Mesendoderm (in vitro differentiated cells): ENCODE measurements at regions not wholly inside any gene's neighbourhood (a gene's known extent, or its start where the extent isn't known, plus 50 kb on each side); places are given as distances from the start of the nearest gene placed in this dataset.

ENCODE experiments used
- DNase-seq: peaks from one replicate; pipeline ENCODE4 v3.0.0; 2013
- H2AK5ac ChIP-seq: 2 replicates; pipeline ENCODE4 v1.6.1; 2013; ENCODE audit warnings: low read length, inconsistent platforms
- H2BK120ac ChIP-seq: 2 replicates; pipeline ENCODE4 v1.6.1; 2013; ENCODE audit warnings: low read depth, mild to moderate bottlenecking, low read length, moderate library complexity, mixed read lengths
- H2BK15ac ChIP-seq: replicated peaks from 2 replicates; pipeline ENCODE4 v1.6.1; 2013; ENCODE audit warnings: low read depth, mild to moderate bottlenecking, moderate library complexity
- H2BK5ac ChIP-seq: 2 replicates; pipeline ENCODE4 v1.6.1; 2013; ENCODE audit warnings: low read length, inconsistent platforms
- H3K18ac ChIP-seq: 2 replicates; pipeline ENCODE4 v1.6.1; 2013; ENCODE audit warnings: mild to moderate bottlenecking, low read length, mixed read lengths
- H3K23ac ChIP-seq: one replicate; pipeline ENCODE4 v1.6.1; 2013; ENCODE audit warnings: low read length
- H3K27ac ChIP-seq: 2 replicates; pipeline ENCODE4 v1.5.1; 2013; ENCODE audit warnings: low read depth, mild to moderate bottlenecking, inconsistent platforms, low read length, moderate library complexity
- H3K27me3 ChIP-seq: 2 replicates; pipeline ENCODE4 v1.6.1; 2013; ENCODE audit warnings: low read length, control low read depth, mild to moderate bottlenecking, inconsistent platforms; ENCODE audit not compliant: insufficient read depth, poor library complexity
- H3K36me3 ChIP-seq: 2 replicates; pipeline ENCODE4 v1.6.1; 2013; ENCODE audit warnings: low read length, inconsistent platforms; ENCODE audit not compliant: control insufficient read depth, insufficient read depth
- H3K4ac ChIP-seq: one replicate; pipeline ENCODE4 v1.6.1; 2013; ENCODE audit warnings: low read depth, mild to moderate bottlenecking, low read length, moderate library complexity
- H3K4me1 ChIP-seq: 2 replicates; pipeline ENCODE4 v1.6.1; 2013; ENCODE audit warnings: low read depth, low read length, inconsistent platforms; ENCODE audit not compliant: control insufficient read depth
- H3K4me2 ChIP-seq: 2 replicates; pipeline ENCODE4 v1.6.1; 2013; ENCODE audit warnings: low read length
- H3K4me3 ChIP-seq: 2 replicates; pipeline ENCODE4 v1.5.1; 2013; ENCODE audit warnings: mild to moderate bottlenecking, low read length
- H3K56ac ChIP-seq: one replicate; pipeline ENCODE4 v1.6.1; 2013; ENCODE audit warnings: low read length
- H3K79me1 ChIP-seq: 2 replicates; pipeline ENCODE4 v1.6.1; 2013; ENCODE audit warnings: low read length, inconsistent platforms
- H3K79me2 ChIP-seq: 2 replicates; pipeline ENCODE4 v1.6.1; 2013; ENCODE audit warnings: mild to moderate bottlenecking, low read length; ENCODE audit not compliant: control insufficient read depth, insufficient read depth
- H3K9ac ChIP-seq: 2 replicates; pipeline ENCODE4 v1.6.1; 2013; ENCODE audit warnings: low read length, inconsistent platforms
- H4K5ac ChIP-seq: one replicate; pipeline ENCODE4 v1.6.1; 2013; ENCODE audit warnings: low read length
- H4K8ac ChIP-seq: one replicate; pipeline ENCODE4 v1.6.1; 2013; ENCODE audit warnings: low read depth, mild to moderate bottlenecking, control low read depth, low read length, moderate library complexity
- WGBS: extraction: QIAGEN DNeasy Blood & Tissue Kit; methylation state at CpG from one replicate; pipeline ENCODE4 v1.1.7; 2013; ENCODE audit warnings: low lambda C conversion rate, missing lambda C conversion rate; ENCODE audit not compliant: insufficient coverage; ENCODE audit errors: extremely low coverage; 5-methylcytosine and 5-hydroxymethylcytosine counted together

- Histone ChIP-seq H3K56ac (no peak overlapping the region), H2BK15ac (no peak overlapping the region), H3K4me1 (no peaks in the 10 kb centered on the region), H3K27me3 (no peaks in the 10 kb centered on the region), H3K36me3 (no peaks in the 10 kb centered on the region), H3K79me2 (no peaks in the 10 kb centered on the region), H3K23ac (no peak overlapping the region), H3K79me1 (no peaks in the 10 kb centered on the region), H3K18ac (no peak overlapping the region), H4K8ac (no peak overlapping the region), H3K27ac (no peak overlapping the region), H2AK5ac (no peak overlapping the region), H3K9ac (no peak overlapping the region), H2BK120ac (no peak overlapping the region), H3K4me2 (no peak overlapping the region), H3K4ac (no peak overlapping the region), H3K4me3 (no peak overlapping the region), H4K5ac (no peak overlapping the region), H2BK5ac (no peak overlapping the region)
- no peak for DNase-seq
- no CpG with 5 or more reads among the region's 1 CpG for WGBS
These were observed 160.8 kb downstream of the FSIP2 start for GRCh38 chr2:185899366-185899765.

GRCh38 chr2:185919155-185919554, 180.6 kb downstream of the FSIP2 start:
- H4K5ac ChIP-seq: no peak overlapping the region
- DNase-seq: no peak
- no peaks in the 10 kb centered on the region for H3K4me1 ChIP-seq
- no peak overlapping the region for H2BK120ac ChIP-seq
- WGBS: no CpG with 5 or more reads among the region's 1 CpG
- no peak overlapping the region for H3K27ac ChIP-seq
- H2AK5ac ChIP-seq: no peak overlapping the region
- H3K9ac ChIP-seq: no peak overlapping the region
- H3K23ac ChIP-seq: no peak overlapping the region
- H2BK15ac ChIP-seq: no peak overlapping the region
- H3K4ac ChIP-seq: no peak overlapping the region
- H4K8ac ChIP-seq: no peak overlapping the region
- H3K4me3 ChIP-seq: no peak overlapping the region
- no peaks in the 10 kb centered on the region for H3K27me3 ChIP-seq
- H2BK5ac ChIP-seq: no peak overlapping the region
- H3K79me2 ChIP-seq: no peaks in the 10 kb centered on the region
- no peaks in the 10 kb centered on the region for H3K79me1 ChIP-seq
- H3K18ac ChIP-seq: no peak overlapping the region
- no peak overlapping the region for H3K56ac ChIP-seq
- no peaks in the 10 kb centered on the region for H3K36me3 ChIP-seq
- no peak overlapping the region for H3K4me2 ChIP-seq

- no peak overlapping the region for H3K4me2 ChIP-seq
- H2BK120ac ChIP-seq: no peak overlapping the region
- no peak overlapping the region for H4K5ac ChIP-seq
- no peak overlapping the region for H2AK5ac ChIP-seq
- DNase-seq: peak; percentile 78
- H3K9ac ChIP-seq: no peak overlapping the region
- peak overlapping the region; percentile 80 for H3K18ac ChIP-seq
- H4K8ac ChIP-seq: no peak overlapping the region
- H3K36me3 ChIP-seq: no peaks in the 10 kb centered on the region
- H2BK15ac ChIP-seq: no peak overlapping the region
- H3K4me3 ChIP-seq: no peak overlapping the region
- no peak overlapping the region for H3K4ac ChIP-seq
- H3K56ac ChIP-seq: no peak overlapping the region
- no peaks in the 10 kb centered on the region for H3K27me3 ChIP-seq
- H3K79me2 ChIP-seq: no peaks in the 10 kb centered on the region
- H3K27ac ChIP-seq: peak overlapping the region; percentile 31
- H2BK5ac ChIP-seq: no peak overlapping the region
- no peaks in the 10 kb centered on the region for H3K4me1 ChIP-seq
- H3K79me1 ChIP-seq: no peaks in the 10 kb centered on the region
- no CpG with 5 or more reads among the region's 3 CpGs for WGBS
- no peak overlapping the region for H3K23ac ChIP-seq
These were observed 182.6 kb downstream of the FSIP2 start for GRCh38 chr2:185921048-185921756.

GRCh38 chr2:185934232-185934631, 195.6 kb downstream of the FSIP2 start:
- no peak for DNase-seq
- WGBS: no CpG with 5 or more reads among the region's 2 CpGs

GRCh38 chr2:185939858-185940257, 201.3 kb downstream of the FSIP2 start:
- H3K4me1 ChIP-seq: no peaks in the 10 kb centered on the region
- H3K23ac ChIP-seq: no peak overlapping the region
- no peak overlapping the region for H3K9ac ChIP-seq
- no peak overlapping the region for H3K27ac ChIP-seq
- H2BK15ac ChIP-seq: no peak overlapping the region
- H3K18ac ChIP-seq: no peak overlapping the region
- no peak for DNase-seq
- H3K4me3 ChIP-seq: no peak overlapping the region
- no peak overlapping the region for H2BK120ac ChIP-seq
- H2AK5ac ChIP-seq: no peak overlapping the region
- no peak overlapping the region for H3K4ac ChIP-seq
- no peak overlapping the region for H3K4me2 ChIP-seq
- no peak overlapping the region for H3K56ac ChIP-seq
- no peaks in the 10 kb centered on the region for H3K27me3 ChIP-seq
- H3K79me2 ChIP-seq: no peaks in the 10 kb centered on the region
- no peak overlapping the region for H2BK5ac ChIP-seq
- no peaks in the 10 kb centered on the region for H3K36me3 ChIP-seq
- no peak overlapping the region for H4K5ac ChIP-seq
- no peak overlapping the region for H4K8ac ChIP-seq
- no peaks in the 10 kb centered on the region for H3K79me1 ChIP-seq

More at GRCh38 chr2:185934232-185934631, 195.6 kb downstream of the FSIP2 start:
- no peaks in the 10 kb centered on the region for H3K79me2 ChIP-seq
- H2BK120ac ChIP-seq: no peak overlapping the region
- H4K8ac ChIP-seq: no peak overlapping the region
- H3K4me1 ChIP-seq: no peaks in the 10 kb centered on the region
- no peaks in the 10 kb centered on the region for H3K36me3 ChIP-seq
- H3K27me3 ChIP-seq: no peaks in the 10 kb centered on the region
- no peak overlapping the region for H3K4me2 ChIP-seq
- no peak overlapping the region for H2BK5ac ChIP-seq
- H3K4ac ChIP-seq: no peak overlapping the region
- H3K27ac ChIP-seq: no peak overlapping the region
- H3K9ac ChIP-seq: no peak overlapping the region
- no peaks in the 10 kb centered on the region for H3K79me1 ChIP-seq
- no peak overlapping the region for H3K23ac ChIP-seq
- H3K4me3 ChIP-seq: no peak overlapping the region
- H4K5ac ChIP-seq: no peak overlapping the region
- H2BK15ac ChIP-seq: no peak overlapping the region
- no peak overlapping the region for H3K18ac ChIP-seq
- no peak overlapping the region for H2AK5ac ChIP-seq
- H3K56ac ChIP-seq: no peak overlapping the region

GRCh38 chr2:185942855-185943254, 204.3 kb downstream of the FSIP2 start:
- Histone ChIP-seq H3K18ac (no peak overlapping the region), H4K8ac (no peak overlapping the region), H3K4me2 (no peak overlapping the region), H4K5ac (no peak overlapping the region), H3K79me1 (no peaks in the 10 kb centered on the region), H3K9ac (no peak overlapping the region), H3K56ac (no peak overlapping the region), H3K36me3 (no peaks in the 10 kb centered on the region), H2BK5ac (no peak overlapping the region), H2BK120ac (no peak overlapping the region), H2AK5ac (no peak overlapping the region), H3K4me1 (no peaks in the 10 kb centered on the region), H3K4ac (no peak overlapping the region), H3K23ac (no peak overlapping the region), H3K4me3 (no peak overlapping the region), H3K27ac (no peak overlapping the region), H3K27me3 (no peaks in the 10 kb centered on the region), H2BK15ac (no peak overlapping the region), H3K79me2 (no peaks in the 10 kb centered on the region)
- no peak for DNase-seq
- no CpG with 5 or more reads among the region's 4 CpGs for WGBS
